ENCODE measurements at regions not wholly inside any gene's neighbourhood (a gene's known extent, or its start where the extent isn't known, plus 50 kb on each side); places are given as distances from the start of the nearest gene placed in this dataset.
"Not testable (repeated sequence)": the region's sequence is repeated elsewhere in the genome, so short reads cannot be mapped to it uniquely, and the experiment has no call there.

DNA sequence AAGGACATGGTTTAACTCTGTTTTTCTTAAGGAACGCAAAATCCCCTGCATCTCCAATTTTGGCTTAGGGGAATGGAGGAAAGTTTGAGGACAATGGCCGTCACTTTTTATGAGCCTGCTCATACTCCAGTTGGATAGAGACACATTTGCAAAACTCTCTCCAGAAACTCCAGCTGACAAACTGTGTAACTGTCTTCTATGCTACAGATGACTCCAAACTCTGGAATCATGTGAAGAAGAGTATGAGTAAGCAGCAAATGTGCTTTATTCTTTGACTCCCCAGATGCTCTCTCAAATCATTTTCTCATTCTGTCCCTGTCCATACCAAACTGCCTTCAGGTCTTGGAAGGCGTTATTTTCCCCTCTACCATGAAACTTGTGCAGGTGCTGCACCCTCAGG lies 226.5 kb upstream of the GPR149 start:
- Histone ChIP-seq H3K36me3 (ENCODE audit: control insufficient read depth, insufficient read depth, low read length) (no peaks in the 10 kb centered on the region), H3K4me1 (ENCODE audit: control insufficient read depth, insufficient read depth, low read length) (no peaks in the 10 kb centered on the region), H3K9me3 (ENCODE audit: control insufficient read depth, insufficient read depth, low read length) (no peaks in the 10 kb centered on the region), H3K27ac (ENCODE audit: low read length) (no peak overlapping the region), H3K4me3 (ENCODE audit: low read length) (no peak overlapping the region), H3K27me3 (ENCODE audit: control insufficient read depth, insufficient read depth, low read length) (no peaks in the 10 kb centered on the region)
- H3K9me3 Mint-ChIP-seq, result peaks cover 14 to 20% of the 10 kb centered on the region in 2 donors
- DNase-seq, result no peak
- no peaks in the 10 kb centered on the region for H3K36me3 Mint-ChIP-seq
- WGBS (ENCODE audit: insufficient coverage), result 91% methylated on average over 3 of the region's 3 CpGs
- H3K27me3 Mint-ChIP-seq (ENCODE audit: low read depth in 2 of 2), result no peaks in the 10 kb centered on the region
- TF ChIP-seq, protein P1, sequence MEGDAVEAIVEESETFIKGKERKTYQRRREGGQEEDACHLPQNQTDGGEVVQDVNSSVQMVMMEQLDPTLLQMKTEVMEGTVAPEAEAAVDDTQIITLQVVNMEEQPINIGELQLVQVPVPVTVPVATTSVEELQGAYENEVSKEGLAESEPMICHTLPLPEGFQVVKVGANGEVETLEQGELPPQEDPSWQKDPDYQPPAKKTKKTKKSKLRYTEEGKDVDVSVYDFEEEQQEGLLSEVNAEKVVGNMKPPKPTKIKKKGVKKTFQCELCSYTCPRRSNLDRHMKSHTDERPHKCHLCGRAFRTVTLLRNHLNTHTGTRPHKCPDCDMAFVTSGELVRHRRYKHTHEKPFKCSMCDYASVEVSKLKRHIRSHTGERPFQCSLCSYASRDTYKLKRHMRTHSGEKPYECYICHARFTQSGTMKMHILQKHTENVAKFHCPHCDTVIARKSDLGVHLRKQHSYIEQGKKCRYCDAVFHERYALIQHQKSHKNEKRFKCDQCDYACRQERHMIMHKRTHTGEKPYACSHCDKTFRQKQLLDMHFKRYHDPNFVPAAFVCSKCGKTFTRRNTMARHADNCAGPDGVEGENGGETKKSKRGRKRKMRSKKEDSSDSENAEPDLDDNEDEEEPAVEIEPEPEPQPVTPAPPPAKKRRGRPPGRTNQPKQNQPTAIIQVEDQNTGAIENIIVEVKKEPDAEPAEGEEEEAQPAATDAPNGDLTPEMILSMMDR (IDR thresholded peaks at IDR 0.05), result no peak
- H3K4me3 Mint-ChIP-seq, result no peak overlapping the region
- H3K27ac Mint-ChIP-seq, result no peak overlapping the region
- H3K4me1 Mint-ChIP-seq, result no peaks in the 10 kb centered on the region
- intact Hi-C loops (cut with micrococcal nuclease), result no loop called here
- ATAC-seq, result no peak

DNA sequence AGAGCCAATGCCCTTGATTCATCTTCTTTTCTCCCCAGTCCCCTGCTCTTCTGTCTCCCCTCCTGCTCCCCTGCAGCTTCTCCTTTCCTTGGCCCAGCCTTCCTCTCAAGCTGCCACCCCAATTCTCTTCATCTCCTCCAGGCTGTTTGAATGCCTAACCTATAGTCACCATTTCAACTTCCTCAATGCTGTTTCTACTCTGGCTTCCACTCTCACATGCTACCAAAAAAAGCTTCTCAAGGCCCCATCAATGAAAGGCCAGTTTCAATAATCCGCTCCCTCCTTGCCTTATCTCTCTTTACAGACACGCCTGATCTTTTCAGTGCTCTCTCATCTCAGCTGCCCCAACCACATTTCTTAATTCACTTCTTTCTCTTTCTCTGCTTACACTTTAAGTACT lies 212.2 kb upstream of the GPR149 start:
- 71% methylated on average over 2 of the region's 2 CpGs for WGBS (ENCODE audit: insufficient coverage)

DNA sequence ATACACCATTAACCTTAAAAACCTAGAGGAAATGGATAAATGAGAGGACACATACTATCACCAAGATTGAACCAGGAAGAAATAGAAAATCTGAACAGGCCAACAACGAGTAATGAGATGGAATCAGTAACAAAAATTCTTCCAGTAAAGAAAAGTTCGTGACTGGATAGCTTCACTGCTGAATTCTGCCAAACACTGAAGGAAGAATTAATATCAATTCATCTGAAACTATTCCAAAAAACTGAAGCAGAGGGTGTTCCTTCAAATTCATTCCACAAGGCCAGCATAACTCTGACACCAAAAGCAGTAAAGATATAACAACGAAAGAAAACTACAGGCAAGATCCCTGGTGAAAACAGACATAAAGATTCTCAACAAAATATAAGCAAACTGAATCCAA lies 195.8 kb upstream of the GPR149 start:
- Mint-ChIP-seq H3K27ac (no peak overlapping the region), H3K27me3 (ENCODE audit: low read depth in 2 of 2) (no peaks in the 10 kb centered on the region), H3K36me3 (no peaks in the 10 kb centered on the region), H3K4me1 (no peaks in the 10 kb centered on the region), H3K9me3 (peaks cover 17 to 18% of the 10 kb centered on the region in 2 donors), H3K4me3 (no peak overlapping the region)
- Histone ChIP-seq H3K4me1 (ENCODE audit: control insufficient read depth, insufficient read depth, low read length) (no peaks in the 10 kb centered on the region), H3K27me3 (ENCODE audit: control insufficient read depth, insufficient read depth, low read length) (no peaks in the 10 kb centered on the region), H3K27ac (ENCODE audit: low read length) (no peak overlapping the region), H3K9me3 (ENCODE audit: control insufficient read depth, insufficient read depth, low read length) (no peaks in the 10 kb centered on the region), H3K4me3 (ENCODE audit: low read length) (no peak overlapping the region), H3K36me3 (ENCODE audit: control insufficient read depth, insufficient read depth, low read length) (no peaks in the 10 kb centered on the region)
- ATAC-seq, result no peak
- TF ChIP-seq, protein P1 (IDR thresholded peaks at IDR 0.05), result no peak
- intact Hi-C loops (cut with micrococcal nuclease), result no loop called here
- 83% methylated on average over 3 of the region's 3 CpGs for WGBS (ENCODE audit: insufficient coverage)
- no peak for DNase-seq

More for the DNA sequence above, 212.2 kb upstream of the GPR149 start:
- no peaks in the 10 kb centered on the region for H3K27me3 ChIP-seq (ENCODE audit: control insufficient read depth, insufficient read depth, low read length)
- H3K36me3 ChIP-seq (ENCODE audit: control insufficient read depth, insufficient read depth, low read length), result no peaks in the 10 kb centered on the region
- no peak overlapping the region for H3K27ac Mint-ChIP-seq
- no peaks in the 10 kb centered on the region for H3K9me3 ChIP-seq (ENCODE audit: control insufficient read depth, insufficient read depth, low read length)
- H3K4me3 Mint-ChIP-seq, result no peak overlapping the region
- TF ChIP-seq, protein P1 (IDR thresholded peaks at IDR 0.05), result no peak
- H3K27ac ChIP-seq (ENCODE audit: low read length), result no peak overlapping the region
- intact Hi-C loops (cut with micrococcal nuclease), result no loop called here
- no peaks in the 10 kb centered on the region for H3K36me3 Mint-ChIP-seq
- DNase-seq (no peak), ATAC-seq (no peak)
- no peaks in the 10 kb centered on the region for H3K27me3 Mint-ChIP-seq (ENCODE audit: low read depth in 2 of 2)
- peaks cover 15% of the 10 kb centered on the region in 2 donors for H3K9me3 Mint-ChIP-seq
- no peak overlapping the region for H3K4me3 ChIP-seq (ENCODE audit: low read length)
- no peaks in the 10 kb centered on the region for H3K4me1 ChIP-seq (ENCODE audit: control insufficient read depth, insufficient read depth, low read length)
- no peaks in the 10 kb centered on the region for H3K4me1 Mint-ChIP-seq

DNA sequence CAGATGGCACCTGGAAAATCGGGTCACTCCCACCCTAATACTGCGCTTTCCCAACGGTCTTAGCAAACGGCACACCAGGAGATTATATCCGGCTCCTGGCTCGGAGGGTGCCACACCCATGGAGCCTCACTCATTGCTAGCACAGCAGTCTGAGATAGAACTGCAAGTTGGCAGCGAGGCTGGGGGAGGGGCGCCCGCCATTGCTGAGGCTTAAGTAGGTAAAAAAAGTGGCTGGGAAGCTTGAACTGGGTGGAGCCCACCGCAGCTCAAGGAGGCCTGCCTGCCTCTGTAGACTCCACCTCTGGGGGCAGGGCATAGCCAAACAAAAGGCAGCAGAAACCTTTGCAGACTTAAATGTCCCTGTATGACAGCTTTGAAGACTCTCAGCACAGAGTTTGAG lies 189.6 kb upstream of the GPR149 start:
- peaks cover 16% of the 10 kb centered on the region for H3K9me3 ChIP-seq (ENCODE audit: control insufficient read depth, insufficient read depth, low read length)
- WGBS (ENCODE audit: insufficient coverage), result 94% methylated on average over 10 of the region's 10 CpGs
- H3K4me3 ChIP-seq (ENCODE audit: low read length); H3K27ac ChIP-seq (ENCODE audit: low read length); H3K27me3 Mint-ChIP-seq (ENCODE audit: low read depth in 2 of 2); H3K4me1 Mint-ChIP-seq; H3K27ac Mint-ChIP-seq; ATAC-seq; intact Hi-C loops (cut with micrococcal nuclease); H3K36me3 ChIP-seq (ENCODE audit: control insufficient read depth, insufficient read depth, low read length); H3K36me3 Mint-ChIP-seq; H3K4me3 Mint-ChIP-seq; DNase-seq; H3K27me3 ChIP-seq (ENCODE audit: control insufficient read depth, insufficient read depth, low read length); H3K4me1 ChIP-seq (ENCODE audit: control insufficient read depth, insufficient read depth, low read length): not testable (repeated sequence)
- H3K9me3 Mint-ChIP-seq, result peaks cover 16% of the 10 kb centered on the region in 2 donors
